RWPE1 (cell line): ENCODE measurements at regions not wholly inside any gene's neighbourhood (a gene's known extent, or its start where the extent isn't known, plus 50 kb on each side); places are given as distances from the start of the nearest gene placed in this dataset.

ENCODE experiments used
- CTCF ChIA-PET: fragments of 350-600 bp; sonication (Branson Sonifier 250); formaldehyde crosslinking; extraction: SDS; loops from one replicate; lab custom pipeline; 2021; lab: Yijun Ruan, JAX
- POLR2A ChIA-PET: fragments of 400-600 bp; formaldehyde crosslinking; extraction: SDS; loops from one replicate; lab custom pipeline; 2020; ENCODE audit warnings: antibody characterized with exemption; ENCODE audit not compliant: low non-redundant PET; lab: Yijun Ruan, JAX
- DNase-seq: peaks from one replicate; pipeline ENCODE4 v3.0.0; 2012; ENCODE audit warnings: low spot score
- H3K27ac ChIP-seq: fragments of 450-650 bp; 2 replicates; pipeline ENCODE4 v1.5.1; 2017
- CTCF ChIP-seq: fragments of 450-650 bp; conservative IDR thresholded peaks from 2 replicates; pipeline ENCODE4 v1.5.1; 2017; ENCODE audit warnings: low read depth, mild to moderate bottlenecking

- no peak overlapping the region for H3K27ac ChIP-seq
- no peak for TF ChIP-seq CTCF
- ChIA-PET POLR2A (no interaction called here), CTCF (no interaction called here)
- no peak for DNase-seq
These were observed 517.3 kb downstream of the MED13L start for GRCh38 chr12:115760231-115760630.

- CTCF ChIA-PET, result interaction anchor here (0.6 kb wide), 2 partner anchors 437 to 1092 kb away, joined by 3 read pairs; no protein-coding TSS in a partner anchor
- POLR2A ChIA-PET, result no interaction called here
- no peak for DNase-seq
- peak overlapping the region; percentile 39; the same call in 1 of the 2 replicates for H3K27ac ChIP-seq
- TF ChIP-seq CTCF, result no peak
These were observed 518.4 kb downstream of the MED13L start for GRCh38 chr12:115758877-115759620.

- no peak for DNase-seq
- POLR2A ChIA-PET, result no interaction called here
- CTCF ChIA-PET, result interaction anchor here (0.6 kb wide), 1 partner anchor 1086 kb away, joined by 3 read pairs; no protein-coding TSS in a partner anchor
- H3K27ac ChIP-seq, result no peak overlapping the region
- no peak for TF ChIP-seq CTCF
These were observed 519.3 kb downstream of the MED13L start for GRCh38 chr12:115758183-115758582.

GRCh38 chr12:115756804-115757203, 520.7 kb downstream of the MED13L start:
- POLR2A ChIA-PET, result no interaction called here
- CTCF ChIA-PET, result interaction anchor here (0.6 kb wide), 2 partner anchors 293 to 523 kb away, joined by 3 to 4 read pairs; no protein-coding TSS in a partner anchor

GRCh38 chr12:115756271-115756670, 521.2 kb downstream of the MED13L start:
- no peak for DNase-seq
- ChIA-PET CTCF (interaction anchor here (0.6 to 1.3 kb wide), 3 partner anchors 12 to 1094 kb away, joined by 3 to 4 read pairs (median 3); no protein-coding TSS in a partner anchor), POLR2A (no interaction called here)
- H3K27ac ChIP-seq, result no peak overlapping the region
- no peak for TF ChIP-seq CTCF

More at GRCh38 chr12:115756804-115757203, 520.7 kb downstream of the MED13L start:
- H3K27ac ChIP-seq, result no peak overlapping the region
- DNase-seq, result no peak
- no peak for TF ChIP-seq CTCF

- DNase-seq, result no peak
- ChIA-PET POLR2A (no interaction called here), CTCF (interaction anchor here (1.3 kb wide), 2 partner anchors 13 to 1093 kb away, joined by 3 read pairs; no protein-coding TSS in a partner anchor)
- H3K27ac ChIP-seq, result no peak overlapping the region
- TF ChIP-seq CTCF, result no peak
These were observed 521.8 kb downstream of the MED13L start for GRCh38 chr12:115755725-115756085.
